NCI-H1048 (cell line): ENCODE measurements at regions not wholly inside any gene's neighbourhood (a gene's known extent, or its start where the extent isn't known, plus 50 kb on each side); places are given as distances from the start of the nearest gene placed in this dataset.
"Not testable (repeated sequence)": the region's sequence is repeated elsewhere in the genome, so short reads cannot be mapped to it uniquely, and the experiment has no call there.

ENCODE experiments used
- DNase-seq: peaks from one replicate; lab custom pipeline; 2025; lab: John Stamatoyannopoulos, UW

GRCh38 chr10:81603106-81603620 is 271.8 kb upstream of the NRG3 start:
- no peak for DNase-seq

GRCh38 chr10:81644485-81644884 is 230.5 kb upstream of the NRG3 start:
- DNase-seq: not testable (repeated sequence)

GRCh38 chr10:81655986-81656385 is 219.0 kb upstream of the NRG3 start:
- no peak for DNase-seq

- no peak for DNase-seq
Measured at GRCh38 chr10:81662837-81663236, 212.2 kb upstream of the NRG3 start.

GRCh38 chr10:81664800-81665199 is 210.2 kb upstream of the NRG3 start:
- not testable (repeated sequence) for DNase-seq

- DNase-seq: no peak
Measured at GRCh38 chr10:81674941-81675340, 200.1 kb upstream of the NRG3 start.

- DNase-seq: no peak
Measured at GRCh38 chr10:81679291-81679690, 195.7 kb upstream of the NRG3 start.

- DNase-seq: no peak
Measured at GRCh38 chr10:81680359-81680758, 194.6 kb upstream of the NRG3 start.

GRCh38 chr10:81688459-81688858 is 186.5 kb upstream of the NRG3 start:
- no peak for DNase-seq

- no peak for DNase-seq
Measured at GRCh38 chr10:81696609-81697388, 178.2 kb upstream of the NRG3 start.

- no peak for DNase-seq
Measured at GRCh38 chr10:81704596-81704995, 170.4 kb upstream of the NRG3 start.

- no peak for DNase-seq
Measured at GRCh38 chr10:81708416-81708815, 166.6 kb upstream of the NRG3 start.

GRCh38 chr10:81708929-81709328 is 166.1 kb upstream of the NRG3 start:
- DNase-seq: no peak

GRCh38 chr10:81722399-81722798 is 152.6 kb upstream of the NRG3 start:
- DNase-seq: no peak

- no peak for DNase-seq
Measured at GRCh38 chr10:81724431-81724830, 150.6 kb upstream of the NRG3 start.

GRCh38 chr10:81725851-81726250 is 149.1 kb upstream of the NRG3 start:
- DNase-seq: no peak

- no peak for DNase-seq
Measured at GRCh38 chr10:81728692-81729091, 146.3 kb upstream of the NRG3 start.

GRCh38 chr10:81730891-81731290 is 144.1 kb upstream of the NRG3 start:
- no peak for DNase-seq

- no peak for DNase-seq
Measured at GRCh38 chr10:81733542-81733941, 141.5 kb upstream of the NRG3 start.

GRCh38 chr10:81735167-81735566 is 139.8 kb upstream of the NRG3 start:
- not testable (repeated sequence) for DNase-seq

- DNase-seq: no peak
Measured at GRCh38 chr10:81759111-81759510, 115.9 kb upstream of the NRG3 start.

- DNase-seq: no peak
Measured at GRCh38 chr10:81784111-81784597, 90.8 kb upstream of the NRG3 start.

GRCh38 chr10:81792729-81793128 is 82.3 kb upstream of the NRG3 start:
- DNase-seq: no peak

- no peak for DNase-seq
Measured at GRCh38 chr10:81806842-81807241, 68.2 kb upstream of the NRG3 start.
